Tongue (tissue), 1 donor: ENCODE measurements at regions not wholly inside any gene's neighbourhood (a gene's known extent, or its start where the extent isn't known, plus 50 kb on each side); places are given as distances from the start of the nearest gene placed in this dataset.
"Not testable (repeated sequence)": the region's sequence is repeated elsewhere in the genome, so short reads cannot be mapped to it uniquely, and the experiment has no call there.

Source experiments
- DNase-seq: peaks from one replicate; pipeline ENCODE4 v3.0.0-alpha.2; 2015

DNA sequence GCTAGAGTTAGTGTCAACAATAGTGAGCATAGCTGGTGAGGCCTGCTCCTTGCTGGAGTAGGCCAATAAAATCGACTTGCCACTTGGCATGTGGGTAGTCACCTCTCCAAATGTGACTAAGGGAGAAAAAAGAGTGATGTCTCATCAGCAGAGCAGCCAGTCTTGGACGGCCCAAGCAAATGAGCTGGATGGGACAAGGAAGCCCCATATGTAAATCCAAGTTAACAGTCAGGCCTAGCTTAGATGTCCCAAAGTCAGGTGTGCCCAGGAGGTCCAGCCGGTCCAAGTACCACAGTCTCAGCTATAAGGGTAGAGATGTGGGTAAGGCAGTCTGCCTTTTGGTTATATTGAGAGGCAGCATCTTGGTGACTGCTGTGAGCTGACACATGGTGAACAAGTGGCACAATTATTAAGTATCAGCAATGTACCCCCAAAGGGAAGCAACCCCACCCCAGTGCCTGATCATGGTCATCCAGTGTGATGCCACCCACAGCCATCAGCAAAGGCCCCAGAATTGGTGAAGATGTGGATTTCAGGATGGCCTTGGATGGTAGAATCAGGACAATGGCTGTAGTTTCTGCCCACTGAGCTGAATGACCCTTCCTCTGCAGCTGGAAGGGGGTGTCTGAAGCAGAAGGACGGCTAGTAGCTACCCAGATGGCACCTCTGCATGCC is 83.4 kb downstream of the TNFRSF13B start:
- no peak for DNase-seq

DNA sequence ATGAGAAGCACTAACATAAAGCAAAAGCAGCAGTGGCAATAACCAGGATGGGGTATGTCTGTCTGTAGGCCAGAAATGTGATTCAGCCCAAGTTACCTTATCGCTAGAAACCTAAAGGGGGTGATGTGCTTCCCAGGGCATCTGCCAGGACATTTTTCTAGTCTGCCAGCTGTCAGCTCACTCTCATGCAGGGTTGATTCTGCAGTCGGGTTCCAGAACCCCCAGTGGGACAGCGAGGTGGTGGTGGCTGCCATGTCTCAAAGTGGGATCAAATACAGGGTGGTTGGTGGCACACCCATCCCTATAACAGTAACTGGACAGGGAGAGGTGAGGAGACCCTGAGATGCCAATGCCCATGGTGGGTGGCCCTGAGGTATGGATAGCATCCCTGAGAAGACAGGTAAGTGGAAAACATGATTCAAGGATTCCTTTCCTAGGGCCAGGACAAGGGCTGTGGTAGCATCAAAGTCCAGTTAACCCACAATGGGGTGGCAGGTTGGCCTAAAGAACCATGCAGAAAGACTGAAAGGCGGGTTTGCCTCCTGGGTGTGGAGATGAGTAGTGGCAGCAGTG is 84.3 kb downstream of the TNFRSF13B start:
- no peak for DNase-seq

DNA sequence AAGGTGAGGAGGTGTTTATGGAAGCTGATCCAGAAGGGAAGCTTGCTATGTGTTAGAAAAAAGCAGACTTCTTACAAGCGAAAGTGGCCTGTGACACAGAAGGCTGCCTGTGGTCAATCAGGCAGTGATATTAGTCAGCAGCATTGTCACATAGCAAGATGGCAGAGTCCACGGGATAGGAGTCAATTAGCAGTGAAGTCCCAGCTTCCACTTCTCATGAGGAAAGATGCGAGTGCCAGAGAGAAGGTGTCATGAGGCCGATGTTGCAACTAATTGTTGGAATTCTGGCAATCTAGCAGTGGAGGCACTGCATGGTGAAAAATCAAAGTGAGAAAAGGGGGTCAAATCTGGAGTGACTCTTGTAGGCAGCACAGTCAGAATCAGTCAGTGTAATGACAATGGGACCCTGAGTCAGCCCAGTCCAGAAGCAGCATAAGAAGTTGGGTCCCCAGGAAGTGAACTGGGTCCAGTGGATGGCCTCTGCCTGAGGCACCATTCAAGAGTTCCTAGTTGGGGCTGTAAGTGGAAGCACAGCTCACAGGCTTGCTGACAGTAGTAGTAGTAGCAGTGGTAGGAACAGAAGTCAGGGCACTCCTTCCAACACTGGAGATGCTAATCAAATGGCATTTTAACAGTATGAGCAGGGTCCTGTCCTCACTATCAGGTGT is 85.1 kb downstream of the TNFRSF13B start:
- no peak for DNase-seq

DNA sequence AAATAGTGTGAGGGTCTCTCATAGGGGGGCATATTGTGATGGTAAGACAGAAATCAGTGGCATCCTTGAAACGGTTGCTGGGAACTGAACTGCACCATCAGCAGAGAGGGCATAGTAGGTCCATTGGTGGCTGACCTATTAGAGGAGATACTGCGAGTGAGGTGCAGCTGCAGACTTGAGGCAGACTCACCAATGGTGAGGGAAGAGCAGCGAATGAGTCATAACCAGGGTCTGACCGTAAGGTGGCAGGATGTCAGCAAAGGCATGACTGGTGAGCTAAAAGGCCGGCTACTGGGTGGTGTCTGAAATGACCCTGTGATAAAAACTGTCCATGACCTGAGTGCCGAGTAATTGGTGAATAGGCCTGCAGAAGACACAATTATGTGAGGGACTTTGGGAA is 86.7 kb downstream of the TNFRSF13B start:
- DNase-seq, result not testable (repeated sequence)

DNA sequence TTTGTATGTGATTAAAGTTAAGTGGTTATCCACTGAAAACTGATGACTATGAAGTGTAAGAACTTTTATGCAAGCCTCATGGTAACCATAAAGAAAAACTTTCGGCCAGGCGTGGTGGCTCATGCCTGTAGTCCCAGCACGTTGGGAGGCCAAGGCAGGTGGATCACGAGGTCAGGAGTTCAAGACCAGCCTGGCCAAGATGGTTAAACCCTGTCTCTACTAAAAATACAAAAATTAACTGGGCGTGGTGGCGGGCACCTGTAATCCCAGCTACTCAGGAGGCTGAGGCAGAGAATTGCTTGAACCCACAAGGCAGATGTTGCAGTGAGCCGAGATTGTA is 89.0 kb downstream of the TNFRSF13B start:
- not testable (repeated sequence) for DNase-seq

DNA sequence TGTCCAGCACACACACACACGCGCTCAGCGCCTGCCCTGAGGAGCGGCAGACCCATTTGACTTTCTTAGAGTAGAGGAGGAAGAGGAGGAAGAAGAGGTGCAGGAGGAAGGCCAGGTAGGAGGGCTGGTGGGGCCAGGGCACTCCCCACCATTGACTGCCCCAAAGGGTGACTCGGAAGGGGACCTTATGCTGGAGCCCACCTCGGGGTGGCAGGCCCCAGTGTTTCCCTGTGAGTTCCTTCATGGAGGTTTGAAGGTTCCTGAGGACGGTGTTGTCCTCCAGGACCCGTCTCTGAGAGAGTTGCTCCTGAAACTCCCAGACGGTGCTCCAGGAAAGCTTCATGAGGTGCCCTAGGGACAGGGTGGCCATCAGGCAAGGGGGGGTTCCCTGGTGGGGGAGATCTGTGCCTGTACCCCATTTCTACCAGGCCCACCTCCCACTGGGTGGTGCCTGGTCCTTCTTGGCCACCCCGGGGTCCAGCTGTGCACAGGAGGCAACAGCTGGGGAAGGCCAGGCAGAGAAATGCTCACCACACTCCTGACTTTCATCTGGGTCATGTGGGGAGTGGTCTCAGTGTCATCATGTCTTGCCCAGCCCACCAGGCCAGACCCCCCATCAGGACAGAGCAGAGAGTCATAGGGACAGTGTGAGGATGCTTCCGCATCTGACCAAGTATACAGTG is 89.5 kb downstream of the TNFRSF13B start:
- DNase-seq, result no peak

DNA sequence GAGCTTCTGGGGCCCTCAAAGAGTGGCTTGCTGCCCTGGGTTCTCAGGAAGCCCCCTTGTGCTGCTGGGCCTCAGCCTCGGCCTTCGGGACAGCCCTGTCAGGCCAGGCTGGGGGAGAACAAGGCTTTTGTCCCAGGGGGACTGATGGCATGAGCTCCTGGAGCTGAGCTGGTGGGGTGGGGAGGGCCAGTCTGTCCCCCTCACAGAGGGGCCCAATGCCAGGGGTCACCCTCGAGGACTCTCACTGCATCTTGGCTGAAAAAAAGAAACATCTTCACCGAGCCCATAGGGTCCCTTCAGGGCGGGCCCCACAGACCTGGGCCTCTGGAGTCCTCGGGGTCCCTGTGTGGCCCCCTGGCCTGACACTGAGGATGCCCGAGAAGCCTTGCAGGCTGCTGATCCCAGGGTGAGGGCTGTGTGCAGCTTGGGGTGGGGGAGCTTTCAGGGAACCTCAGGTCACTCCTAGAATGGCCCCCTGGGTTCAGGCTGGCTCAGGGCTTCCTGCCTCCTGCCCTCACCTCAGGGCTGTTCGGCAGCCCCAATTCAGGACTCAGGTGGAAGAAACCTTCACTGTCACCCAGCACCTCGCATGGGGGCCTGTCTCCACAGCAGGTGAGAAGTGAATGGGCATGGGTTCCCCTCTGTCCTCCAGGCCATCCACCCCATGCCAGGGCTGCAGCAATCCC is 90.5 kb downstream of the TNFRSF13B start:
- no peak for DNase-seq

DNA sequence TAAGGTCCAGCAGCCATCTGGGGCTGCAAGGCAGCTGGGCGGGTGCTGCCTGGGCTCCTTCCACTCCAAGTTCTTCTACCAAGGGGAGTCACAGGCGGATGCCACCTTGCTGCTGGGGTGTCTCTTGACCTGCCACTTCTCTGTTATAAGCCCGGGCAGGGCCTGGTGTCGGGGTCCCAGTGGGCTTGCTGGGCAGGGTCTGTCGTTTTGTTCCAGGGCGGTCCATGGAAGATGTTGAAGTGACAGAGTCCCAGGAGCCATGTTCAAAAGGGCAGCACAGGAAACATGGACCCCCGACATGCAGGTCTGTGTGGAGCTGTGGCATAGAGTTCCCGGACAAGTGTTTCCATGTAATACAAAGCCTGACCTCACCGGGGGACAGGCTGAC is 91.1 kb downstream of the TNFRSF13B start:
- DNase-seq, result no peak

DNA sequence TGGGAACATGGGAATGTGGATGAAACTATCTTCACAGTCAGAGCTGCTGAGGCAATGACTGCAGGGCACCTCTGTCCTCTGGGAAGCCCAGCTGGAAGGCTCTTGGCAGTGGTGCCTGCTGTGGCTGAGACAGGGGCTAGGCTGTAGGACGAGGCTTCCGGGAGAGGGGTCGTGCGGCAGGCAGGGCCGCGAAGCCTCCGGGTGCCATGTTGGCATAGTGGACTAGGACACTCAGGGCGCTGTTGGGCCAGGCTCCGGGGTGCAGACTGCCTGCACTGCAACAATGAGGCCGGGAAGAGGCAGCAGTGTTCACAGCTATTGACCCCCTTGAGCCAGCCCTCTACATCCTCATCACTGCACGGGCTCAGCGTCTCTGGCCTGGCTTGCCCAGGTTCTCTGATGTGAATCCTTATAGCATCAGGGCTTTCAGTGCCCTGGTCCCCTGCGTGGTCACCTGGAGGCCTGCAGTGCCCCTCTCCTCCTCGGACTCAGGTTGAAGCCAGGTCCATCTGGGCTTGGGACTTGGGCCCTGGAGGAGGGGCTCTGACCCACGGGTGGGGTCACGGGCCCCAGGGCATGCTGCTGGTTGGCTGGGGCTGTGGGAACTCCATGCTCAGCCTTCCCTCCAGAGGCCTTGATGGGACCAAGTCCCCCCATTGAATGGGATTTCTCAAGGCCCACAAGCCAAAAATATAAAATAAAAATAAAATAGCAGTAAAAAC is 91.6 kb downstream of the TNFRSF13B start:
- no peak for DNase-seq

DNA sequence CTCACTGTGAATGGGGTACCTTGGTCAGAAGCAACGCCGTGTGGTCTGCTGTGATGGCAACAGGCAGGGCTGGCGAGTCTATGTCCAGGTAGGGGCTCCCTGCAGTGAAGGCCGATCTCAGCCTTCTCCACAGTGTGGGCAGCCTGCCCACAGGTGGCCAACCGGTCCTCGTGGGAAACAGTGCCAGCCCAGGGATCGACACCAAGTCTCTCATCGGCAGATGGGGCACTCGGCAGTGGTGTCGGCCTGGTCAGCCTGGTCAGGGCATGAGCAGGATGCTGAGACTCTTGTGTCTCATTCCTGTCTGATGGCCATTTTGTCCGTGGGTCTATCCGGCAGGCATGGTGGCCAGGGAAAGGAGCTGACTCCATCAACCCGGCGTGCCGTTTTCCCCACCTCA is 92.2 kb downstream of the TNFRSF13B start:
- no peak for DNase-seq

DNA sequence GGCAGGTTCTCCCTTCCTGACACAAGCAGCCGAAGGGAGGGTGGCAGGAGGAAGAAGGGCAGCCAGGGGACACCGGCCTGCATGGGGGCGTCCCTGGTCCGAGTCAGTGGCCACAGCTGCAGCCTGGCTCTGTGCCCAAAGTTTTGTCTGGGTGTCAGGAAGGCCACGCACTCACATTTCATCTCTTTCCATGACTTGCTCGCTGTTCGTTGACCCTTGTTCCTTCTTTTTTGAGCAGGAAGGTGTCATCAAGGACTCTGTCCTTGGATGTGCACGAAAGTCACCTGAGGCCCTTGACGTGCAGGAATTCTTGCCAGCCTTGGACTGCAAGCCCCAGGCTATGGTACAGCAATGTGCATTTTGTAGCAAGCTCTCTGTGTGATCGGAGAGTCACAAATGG is 93.3 kb downstream of the TNFRSF13B start:
- no peak for DNase-seq

DNA sequence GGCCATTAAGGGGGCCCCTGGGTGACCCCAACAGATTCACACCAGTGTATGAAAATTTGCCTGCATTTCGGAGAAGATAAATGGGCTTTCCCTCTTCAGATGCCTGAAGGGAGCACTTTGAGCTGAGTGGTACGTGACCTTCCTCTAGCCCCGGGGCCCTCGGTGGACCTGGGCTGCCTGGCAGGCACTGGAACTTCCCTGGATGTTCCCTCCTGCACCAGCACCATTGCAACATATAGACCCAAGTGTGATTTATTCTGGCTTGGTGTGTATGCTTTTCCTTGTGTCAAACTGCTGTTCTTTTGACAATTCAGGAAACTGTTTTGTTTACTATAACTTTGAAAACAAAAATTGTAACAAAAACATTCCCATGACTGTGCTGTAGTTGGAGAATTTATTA is 93.8 kb downstream of the TNFRSF13B start:
- DNase-seq, result no peak

DNA sequence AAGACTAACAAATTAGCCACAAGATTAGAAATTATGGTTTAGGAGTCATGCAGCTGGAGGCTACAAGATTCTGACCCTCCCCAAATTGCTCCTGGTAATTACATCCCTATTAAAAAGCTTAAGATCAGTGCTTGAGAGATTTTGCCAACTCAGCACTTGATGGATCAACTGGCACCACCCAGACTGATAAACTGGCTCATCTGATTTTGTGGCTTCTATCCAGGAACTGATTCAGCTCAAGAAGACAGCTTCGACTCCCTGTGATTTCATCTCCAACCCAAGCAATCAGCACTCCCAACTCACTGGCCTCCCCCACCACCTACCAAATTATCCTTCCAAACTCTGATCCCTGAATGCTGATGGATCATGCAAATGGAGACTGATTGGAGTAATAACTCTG is 94.8 kb downstream of the TNFRSF13B start:
- DNase-seq, result no peak

DNA sequence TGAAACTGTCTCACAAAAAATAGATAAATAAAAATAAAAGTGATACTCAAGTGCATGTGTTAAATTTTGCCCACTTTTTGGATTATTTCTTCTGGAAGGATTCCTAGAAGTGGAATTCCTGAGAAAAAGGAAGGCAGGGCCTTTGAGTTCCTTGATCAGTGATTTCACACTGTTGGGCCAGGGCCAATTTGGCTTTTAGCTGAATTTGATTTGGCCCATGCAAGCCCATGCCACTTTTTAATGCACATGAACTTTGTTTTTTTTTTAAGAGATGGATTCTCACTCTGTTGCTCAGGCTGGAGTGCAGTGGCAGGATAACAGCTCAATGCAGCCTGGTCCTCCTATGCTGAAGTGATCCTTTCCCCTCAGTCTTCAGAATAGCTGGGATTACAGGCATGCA is 96.3 kb downstream of the TNFRSF13B start:
- DNase-seq, result peak; percentile 14

DNA sequence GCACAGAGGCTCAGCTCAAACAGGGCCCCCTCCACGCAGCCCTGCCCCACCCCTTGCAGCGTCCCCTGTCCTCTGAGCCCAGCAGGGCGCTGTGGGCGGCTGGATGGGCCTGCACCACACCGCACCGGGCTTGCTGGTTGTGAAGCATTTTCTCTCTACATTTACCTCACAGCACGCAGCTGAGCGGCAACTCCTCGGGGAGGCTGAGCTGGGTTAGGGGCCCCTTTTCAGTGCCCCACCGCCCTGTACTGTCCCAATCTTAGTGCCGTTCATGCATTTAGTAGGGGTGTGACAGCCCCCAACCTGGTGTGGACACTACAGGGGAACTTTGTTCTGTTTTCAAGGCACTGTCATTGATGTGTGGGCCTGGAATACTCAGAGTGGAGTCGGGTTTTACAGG is 97.7 kb downstream of the TNFRSF13B start:
- not testable (repeated sequence) for DNase-seq

DNA sequence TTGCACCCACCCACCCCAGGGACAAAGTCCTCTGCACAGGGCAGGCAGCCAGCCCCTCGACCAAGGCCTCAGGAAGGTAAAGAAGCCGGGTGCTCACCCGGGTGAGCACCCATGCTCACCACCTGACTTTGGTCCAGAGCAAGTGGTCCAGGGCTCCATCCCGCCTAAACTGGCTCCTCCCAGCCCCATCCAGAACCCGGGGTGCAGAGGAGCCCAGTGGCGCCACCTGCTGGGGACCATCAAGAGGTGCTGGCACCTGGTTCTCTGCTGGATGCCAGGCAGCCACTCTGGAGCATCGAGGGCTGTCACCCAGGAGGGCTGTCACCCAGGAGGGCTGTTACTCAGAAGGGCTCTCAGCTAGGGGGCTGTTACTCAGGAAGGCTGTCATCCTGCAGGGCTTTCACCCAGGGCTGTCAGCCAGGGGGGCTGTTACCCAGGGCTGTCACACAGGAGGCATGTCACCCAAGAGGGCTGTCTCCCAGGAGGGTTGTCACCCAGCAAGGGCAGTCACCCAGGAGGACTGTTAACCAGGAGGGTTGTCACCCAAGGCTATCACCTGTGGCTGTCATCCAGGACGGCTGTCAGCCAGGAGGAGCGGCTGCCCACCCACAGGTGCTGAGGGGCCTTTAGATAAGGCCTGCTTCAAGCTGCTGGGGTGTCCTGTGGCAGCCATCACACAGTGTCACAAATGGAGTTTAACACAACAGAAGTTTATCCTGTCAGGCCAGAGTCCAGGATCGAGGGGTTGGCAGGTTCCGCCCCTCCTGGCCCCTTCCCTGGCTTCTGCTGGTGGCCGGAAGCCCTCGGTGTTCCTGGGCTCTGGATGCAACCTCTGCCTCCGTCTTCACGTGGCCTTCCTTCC is 98.5 kb downstream of the TNFRSF13B start:
- DNase-seq, result peak; percentile 25

DNA sequence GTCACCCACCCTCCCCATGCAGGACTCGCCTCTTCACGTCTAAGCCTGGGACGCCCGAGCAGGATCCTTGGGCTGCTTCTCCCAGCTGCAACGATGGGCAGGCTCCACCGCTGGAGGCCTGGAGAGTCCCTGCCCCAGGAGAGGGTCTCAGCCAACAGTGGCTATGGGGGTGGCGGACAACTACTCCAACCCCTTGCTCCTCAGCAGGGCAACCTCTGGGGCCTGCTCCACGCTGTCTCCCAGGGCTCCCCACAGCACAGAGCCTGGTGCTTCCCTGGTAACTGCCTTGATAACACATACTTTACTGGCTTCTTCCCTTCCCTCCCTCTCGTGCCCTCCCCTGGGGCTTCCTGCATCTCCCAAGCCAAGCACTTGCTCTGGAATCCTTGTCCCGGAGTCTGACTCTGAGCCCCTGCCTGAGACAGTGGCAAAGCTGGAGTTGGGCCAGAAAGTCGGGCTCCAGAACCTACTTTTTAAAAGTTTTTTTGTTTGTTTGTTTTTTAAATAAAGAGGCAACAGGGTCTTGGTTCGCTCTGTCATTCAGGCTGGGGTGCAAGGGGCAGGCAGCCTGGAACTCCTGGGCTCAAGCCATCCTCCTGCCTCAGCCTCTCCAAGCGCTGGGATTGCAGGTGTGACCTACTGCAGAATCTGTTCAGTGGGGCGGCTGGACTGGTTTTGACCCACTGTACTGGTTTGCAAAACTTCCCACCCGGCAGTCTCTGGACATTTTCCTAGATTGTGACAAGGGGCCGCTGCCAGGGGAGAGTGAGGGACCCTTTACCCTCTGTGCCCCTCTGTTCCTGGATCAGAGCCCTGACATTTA is 99.4 kb downstream of the TNFRSF13B start:
- DNase-seq, result no peak

DNA sequence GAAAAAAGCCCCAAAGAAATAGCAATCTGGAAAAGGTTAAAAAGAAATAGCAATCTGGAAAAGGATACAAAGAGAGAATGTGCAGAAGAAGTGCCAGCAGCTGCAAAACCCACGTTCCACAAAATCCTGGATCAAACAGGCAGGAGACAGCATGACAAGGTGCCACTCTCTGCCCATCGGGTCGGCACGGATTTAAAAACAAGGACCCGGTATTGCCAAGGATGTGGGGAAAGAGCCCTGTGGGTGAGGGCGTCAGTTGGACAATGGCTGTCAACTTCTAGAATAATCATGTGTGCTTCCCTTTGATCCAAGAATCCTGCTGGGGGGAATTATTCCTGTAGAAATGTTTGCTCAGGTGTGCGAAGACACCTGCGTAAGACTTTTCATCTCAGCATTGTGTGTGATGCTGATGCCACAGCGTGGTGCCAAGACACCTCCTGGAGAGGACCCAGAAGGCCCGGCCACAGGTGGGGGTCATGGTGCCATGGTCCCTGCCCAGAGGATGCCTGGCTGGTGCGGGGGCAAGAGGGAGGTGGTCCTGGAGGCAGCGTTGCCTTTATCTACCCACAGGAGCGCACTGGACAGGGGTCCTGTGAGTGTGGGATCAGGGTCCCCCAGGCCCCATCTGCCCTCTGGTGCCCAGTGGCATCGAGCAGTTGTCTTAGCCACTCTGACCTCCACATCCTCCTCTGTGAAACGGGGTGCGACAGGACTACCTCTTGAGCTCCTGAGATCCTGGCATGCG is 100.3 kb downstream of the TNFRSF13B start:
- DNase-seq, result not testable (repeated sequence)
